GM19452 (cell line): ENCODE measurements at regions not wholly inside any gene's neighbourhood (a gene's known extent, or its start where the extent isn't known, plus 50 kb on each side); places are given as distances from the start of the nearest gene placed in this dataset.

ENCODE experiments used
- ATAC-seq: cut with Tn5 transposase; IDR thresholded peaks from one replicate; pipeline ENCODE4 v1.9.1; 2021; ENCODE audit not compliant: unreplicated experiment

GRCh38 chr13:75231235-75231634, 250.7 kb downstream of the TBC1D4 start:
- no peak for ATAC-seq

GRCh38 chr13:75226733-75227435, 255.1 kb downstream of the TBC1D4 start:
- ATAC-seq = no peak

- no peak for ATAC-seq
Observed at GRCh38 chr13:75226092-75226491, 255.9 kb downstream of the TBC1D4 start.

- no peak for ATAC-seq
Observed at GRCh38 chr13:75225288-75226032, 256.5 kb downstream of the TBC1D4 start.

- no peak for ATAC-seq
Observed at GRCh38 chr13:75224053-75224742, 257.8 kb downstream of the TBC1D4 start.

- ATAC-seq = no peak
Observed at GRCh38 chr13:75222031-75222430, 259.9 kb downstream of the TBC1D4 start.

GRCh38 chr13:75220861-75221260, 261.1 kb downstream of the TBC1D4 start:
- ATAC-seq = no peak

- no peak for ATAC-seq
Observed at GRCh38 chr13:75220238-75220542, 261.8 kb downstream of the TBC1D4 start.

- peak; percentile 97 for ATAC-seq
Observed at GRCh38 chr13:75219479-75220237, 262.3 kb downstream of the TBC1D4 start.

- no peak for ATAC-seq
Observed at GRCh38 chr13:75217949-75218348, 264.0 kb downstream of the TBC1D4 start.

GRCh38 chr13:75216038-75216437, 265.9 kb downstream of the TBC1D4 start:
- ATAC-seq = no peak

GRCh38 chr13:75214846-75215245, 267.1 kb downstream of the TBC1D4 start:
- ATAC-seq = no peak

- ATAC-seq = no peak
Observed at GRCh38 chr13:75202981-75203380, 279.0 kb downstream of the TBC1D4 start.

GRCh38 chr13:75197803-75198202, 284.2 kb downstream of the TBC1D4 start:
- no peak for ATAC-seq

- no peak for ATAC-seq
Observed at GRCh38 chr13:75196147-75196837, 285.7 kb downstream of the TBC1D4 start.

- no peak for ATAC-seq
Observed at GRCh38 chr13:75195495-75196146, 286.3 kb downstream of the TBC1D4 start.

GRCh38 chr13:75194717-75195462, 287.1 kb downstream of the TBC1D4 start:
- no peak for ATAC-seq

GRCh38 chr13:75186379-75186778, 295.6 kb downstream of the TBC1D4 start:
- ATAC-seq = no peak

GRCh38 chr13:75181906-75182305, 300.1 kb downstream of the TBC1D4 start:
- no peak for ATAC-seq
